GM23248 (cell line): ENCODE measurements at regions not wholly inside any gene's neighbourhood (a gene's known extent, or its start where the extent isn't known, plus 50 kb on each side); places are given as distances from the start of the nearest gene placed in this dataset.

Experiments
- DNase-seq: peaks from one replicate; pipeline ENCODE4 v3.0.0-alpha.2; 2015
- H2AFZ ChIP-seq: fragments of 200-600 bp; sonication (generic); 2 replicates; pipeline ENCODE4 v1.6.1; 2016; ENCODE audit warnings: antibody characterized with exemption
- H3F3A ChIP-seq: fragments of 200-600 bp; sonication (generic); 2 replicates; pipeline ENCODE4 v1.6.1; 2016; ENCODE audit warnings: mild to moderate bottlenecking, antibody characterized with exemption, mixed run types; ENCODE audit not compliant: insufficient read depth
- H3K27ac ChIP-seq: fragments of 200-600 bp; sonication (generic); 2 replicates; pipeline ENCODE4 v1.5.1; 2016; ENCODE audit warnings: mild to moderate bottlenecking
- H3K27me3 ChIP-seq: fragments of 200-600 bp; sonication (generic); replicated peaks from 2 replicates; pipeline ENCODE4 v1.6.1; 2016; ENCODE audit warnings: mild to moderate bottlenecking; ENCODE audit not compliant: insufficient read depth
- H3K36me3 ChIP-seq: fragments of 200-600 bp; sonication (generic); 2 replicates; pipeline ENCODE4 v1.6.1; 2016; ENCODE audit warnings: low read depth, mild to moderate bottlenecking
- H3K4me1 ChIP-seq: fragments of 200-600 bp; sonication (generic); 2 replicates; pipeline ENCODE4 v1.6.1; 2016; ENCODE audit warnings: mild to moderate bottlenecking; ENCODE audit not compliant: insufficient read depth
- H3K4me2 ChIP-seq: fragments of 200-600 bp; sonication (generic); one replicate; pipeline ENCODE4 v1.6.1; 2016; ENCODE audit warnings: mild to moderate bottlenecking; ENCODE audit not compliant: unreplicated experiment
- H3K4me3 ChIP-seq: fragments of 200-600 bp; sonication (generic); 2 replicates; pipeline ENCODE4 v1.5.1; 2016; ENCODE audit warnings: mild to moderate bottlenecking
- H3K79me2 ChIP-seq: fragments of 200-600 bp; sonication (generic); 2 replicates; pipeline ENCODE4 v1.6.1; 2016; ENCODE audit warnings: mild to moderate bottlenecking; ENCODE audit not compliant: insufficient read depth
- H3K9ac ChIP-seq: fragments of 200-600 bp; sonication (generic); 2 replicates; pipeline ENCODE4 v1.6.1; 2016; ENCODE audit warnings: mild to moderate bottlenecking
- H3K9me2 ChIP-seq: fragments of 200-600 bp; sonication (generic); 2 replicates; pipeline ENCODE4 v1.6.1; 2016; ENCODE audit warnings: mixed run types, mild to moderate bottlenecking, moderate library complexity; ENCODE audit not compliant: insufficient read depth
- H3K9me3 ChIP-seq: fragments of 200-600 bp; sonication (generic); one replicate; pipeline ENCODE4 v1.6.1; 2017; ENCODE audit warnings: low read depth
- H4K20me1 ChIP-seq: fragments of 200-600 bp; sonication (generic); 2 replicates; pipeline ENCODE4 v1.6.0; 2016; ENCODE audit not compliant: insufficient read depth
- EZH2 ChIP-seq: fragments of 200-600 bp; sonication (generic); IDR thresholded peaks from 2 replicates; pipeline ENCODE4 v1.6.1; 2018; ENCODE audit warnings: antibody characterized with exemption, mild to moderate bottlenecking; ENCODE audit not compliant: insufficient read depth, poor library complexity, severe bottlenecking
- EZH2phosphoT487 ChIP-seq: fragments of 200-600 bp; sonication (generic); IDR thresholded peaks from 2 replicates; pipeline ENCODE4 v1.6.1; 2018; ENCODE audit warnings: antibody characterized with exemption, moderate library complexity, mild to moderate bottlenecking, low read depth; ENCODE audit not compliant: insufficient read depth
- WGBS, 2 experiments: methylation state at CpG; one replicate each; pipeline ENCODE4 v1.1.6; 2015 to 2017; ENCODE audit warnings: low lambda C conversion rate in 2 of 2, low coverage in 1 of 2; ENCODE audit errors: missing lambda C conversion rate in 2 of 2; 5-methylcytosine and 5-hydroxymethylcytosine counted together
- in situ Hi-C: fragments of 300-500 bp; cut with MboI; formaldehyde crosslinking; loops from 2 replicates; pipeline ENCODE4 v1.15.0; 2020

GRCh38 chr9:75410405-75410804 is 322.1 kb downstream of the OSTF1 start:
- no peak for DNase-seq
- Histone ChIP-seq H3F3A (no peaks in the 10 kb centered on the region), H3K9ac (no peak overlapping the region), H3K4me3 (no peak overlapping the region), H3K27me3 (no peaks in the 10 kb centered on the region), H3K9me3 (no peaks in the 10 kb centered on the region), H3K4me1 (no peaks in the 10 kb centered on the region), H3K79me2 (no peaks in the 10 kb centered on the region), H3K4me2 (no peak overlapping the region), H2AFZ (no peak overlapping the region), H3K9me2 (no peaks in the 10 kb centered on the region), H4K20me1 (no peaks in the 10 kb centered on the region; the same call in 1 of the 2 replicates), H3K27ac (no peak overlapping the region), H3K36me3 (no peaks in the 10 kb centered on the region)
- 35 to 45% methylated on average over 4 of the region's 4 CpGs for WGBS, 2 experiments
- TF ChIP-seq EZH2 = no peak
- TF ChIP-seq EZH2phosphoT487 = no peak
- in situ Hi-C loops = no loop called here

GRCh38 chr9:75414371-75415160 is 326.3 kb downstream of the OSTF1 start:
- H3K27me3 ChIP-seq = no peaks in the 10 kb centered on the region
- H3K9ac ChIP-seq = no peak overlapping the region
- no peaks in the 10 kb centered on the region for H3K9me3 ChIP-seq
- in situ Hi-C loops = no loop called here
- no peak overlapping the region for H2AFZ ChIP-seq
- no peaks in the 10 kb centered on the region for H3K9me2 ChIP-seq
- no peaks in the 10 kb centered on the region for H3K36me3 ChIP-seq
- no peak overlapping the region for H3K4me3 ChIP-seq
- no peak overlapping the region for H3K4me2 ChIP-seq
- H3K4me1 ChIP-seq = no peaks in the 10 kb centered on the region
- no peaks in the 10 kb centered on the region for H3K79me2 ChIP-seq
- H3F3A ChIP-seq = no peaks in the 10 kb centered on the region
- TF ChIP-seq EZH2 (no peak), EZH2phosphoT487 (no peak)
- WGBS, 2 experiments = 30 to 38% methylated on average over 5 of the region's 5 CpGs
- H3K27ac ChIP-seq = no peak overlapping the region
- no peak for DNase-seq
- H4K20me1 ChIP-seq = no peaks in the 10 kb centered on the region; the same call in 1 of the 2 replicates

GRCh38 chr9:75417471-75417870 is 329.2 kb downstream of the OSTF1 start:
- Histone ChIP-seq H3K9me3 (no peaks in the 10 kb centered on the region), H3K9ac (no peak overlapping the region), H3K79me2 (no peaks in the 10 kb centered on the region), H3K4me3 (no peak overlapping the region), H3K27ac (no peak overlapping the region), H3F3A (no peaks in the 10 kb centered on the region), H3K4me1 (no peaks in the 10 kb centered on the region), H3K27me3 (no peaks in the 10 kb centered on the region), H2AFZ (no peak overlapping the region), H3K4me2 (no peak overlapping the region), H4K20me1 (no peaks in the 10 kb centered on the region; the same call in 1 of the 2 replicates), H3K36me3 (no peaks in the 10 kb centered on the region), H3K9me2 (no peaks in the 10 kb centered on the region)
- TF ChIP-seq EZH2 = no peak
- no peak for TF ChIP-seq EZH2phosphoT487
- DNase-seq = no peak
- 59 to 83% methylated on average over 4 of the region's 4 CpGs for WGBS, 2 experiments
- in situ Hi-C loops = no loop called here

- Histone ChIP-seq H3K79me2 (no peaks in the 10 kb centered on the region), H3K4me1 (no peaks in the 10 kb centered on the region), H3K4me2 (no peak overlapping the region), H3K4me3 (no peak overlapping the region), H3K36me3 (no peaks in the 10 kb centered on the region), H3K9me3 (no peaks in the 10 kb centered on the region), H2AFZ (no peak overlapping the region), H3K9ac (no peak overlapping the region), H3K27ac (no peak overlapping the region), H3K27me3 (no peaks in the 10 kb centered on the region), H3F3A (no peaks in the 10 kb centered on the region), H3K9me2 (no peaks in the 10 kb centered on the region), H4K20me1 (no peaks in the 10 kb centered on the region; the same call in 1 of the 2 replicates)
- DNase-seq = no peak
- in situ Hi-C loops = no loop called here
- WGBS, 2 experiments = 43 to 48% methylated on average over 2 of the region's 2 CpGs
- no peak for TF ChIP-seq EZH2phosphoT487
- TF ChIP-seq EZH2 = no peak
Observed at GRCh38 chr9:75418518-75418917, 330.2 kb downstream of the OSTF1 start.
